ENCODE measurements at regions not wholly inside any gene's neighbourhood (a gene's known extent, or its start where the extent isn't known, plus 50 kb on each side); places are given as distances from the start of the nearest gene placed in this dataset.

DNA sequence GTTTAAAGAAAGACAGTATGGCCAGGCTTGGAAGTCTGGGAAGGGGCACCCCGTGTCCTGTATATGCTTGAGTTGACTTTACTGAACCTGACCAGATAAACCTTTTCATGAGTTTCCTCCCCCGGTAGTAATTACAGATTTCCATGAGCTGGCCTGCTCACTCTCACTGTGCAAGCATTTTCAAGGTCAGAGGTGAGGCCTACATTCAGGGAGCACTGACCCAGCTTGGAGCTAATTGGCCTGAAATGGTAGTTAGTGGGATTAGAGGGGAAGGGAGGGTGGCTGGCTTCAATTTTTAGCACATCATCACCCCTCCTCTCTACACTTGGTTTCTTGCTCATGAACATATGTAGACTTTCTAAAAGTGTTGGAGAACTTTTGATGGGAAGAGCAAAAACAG, 99.2 kb downstream of the PSAT1 start:
- Histone ChIP-seq H3K27me3 (no peaks in the 10 kb centered on the region), H3K27ac (no peak overlapping the region), H3K9me3 (no peaks in the 10 kb centered on the region), H3K36me3 (no peaks in the 10 kb centered on the region), H3K4me3 (no peak overlapping the region), H3K4me1 (no peaks in the 10 kb centered on the region)
- in situ Hi-C loops (cut with MboI; ENCODE audit: low sequenced_read_pairs in 4 of 4) (no loop called here), intact Hi-C loops (cut with DNase I; ENCODE audit: low total_unique reads) (no loop called here)
- DNase-seq (no peak), ATAC-seq (no peak)
- no peak for TF ChIP-seq POLR2A (IDR thresholded peaks at IDR 0.05)
- TF ChIP-seq, protein P1, sequence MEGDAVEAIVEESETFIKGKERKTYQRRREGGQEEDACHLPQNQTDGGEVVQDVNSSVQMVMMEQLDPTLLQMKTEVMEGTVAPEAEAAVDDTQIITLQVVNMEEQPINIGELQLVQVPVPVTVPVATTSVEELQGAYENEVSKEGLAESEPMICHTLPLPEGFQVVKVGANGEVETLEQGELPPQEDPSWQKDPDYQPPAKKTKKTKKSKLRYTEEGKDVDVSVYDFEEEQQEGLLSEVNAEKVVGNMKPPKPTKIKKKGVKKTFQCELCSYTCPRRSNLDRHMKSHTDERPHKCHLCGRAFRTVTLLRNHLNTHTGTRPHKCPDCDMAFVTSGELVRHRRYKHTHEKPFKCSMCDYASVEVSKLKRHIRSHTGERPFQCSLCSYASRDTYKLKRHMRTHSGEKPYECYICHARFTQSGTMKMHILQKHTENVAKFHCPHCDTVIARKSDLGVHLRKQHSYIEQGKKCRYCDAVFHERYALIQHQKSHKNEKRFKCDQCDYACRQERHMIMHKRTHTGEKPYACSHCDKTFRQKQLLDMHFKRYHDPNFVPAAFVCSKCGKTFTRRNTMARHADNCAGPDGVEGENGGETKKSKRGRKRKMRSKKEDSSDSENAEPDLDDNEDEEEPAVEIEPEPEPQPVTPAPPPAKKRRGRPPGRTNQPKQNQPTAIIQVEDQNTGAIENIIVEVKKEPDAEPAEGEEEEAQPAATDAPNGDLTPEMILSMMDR (IDR thresholded peaks at IDR 0.05 in 4 of 5, conservative IDR thresholded peaks at IDR 0.05 in 1 of 5): no peak

DNA sequence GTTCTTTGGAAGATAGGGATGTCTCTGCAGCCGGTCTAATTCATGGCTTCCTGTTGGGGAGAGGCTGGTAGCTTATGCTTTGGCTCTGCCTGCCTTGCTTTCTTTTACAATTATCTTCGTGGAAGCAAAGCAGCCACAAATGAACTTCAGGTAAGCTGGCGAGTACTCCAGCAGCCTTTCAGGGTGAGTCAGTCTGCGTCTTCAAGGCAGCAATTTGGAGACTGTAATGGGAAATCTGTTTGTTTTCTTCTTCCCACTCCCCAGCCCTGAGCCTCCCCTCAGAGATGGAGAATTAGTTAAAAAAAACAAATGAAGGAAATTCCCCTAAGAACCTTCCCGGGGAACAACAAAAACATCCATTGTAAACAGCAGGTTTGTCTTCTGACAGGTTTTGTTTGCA, 100.1 kb downstream of the PSAT1 start:
- ATAC-seq: no peak

DNA sequence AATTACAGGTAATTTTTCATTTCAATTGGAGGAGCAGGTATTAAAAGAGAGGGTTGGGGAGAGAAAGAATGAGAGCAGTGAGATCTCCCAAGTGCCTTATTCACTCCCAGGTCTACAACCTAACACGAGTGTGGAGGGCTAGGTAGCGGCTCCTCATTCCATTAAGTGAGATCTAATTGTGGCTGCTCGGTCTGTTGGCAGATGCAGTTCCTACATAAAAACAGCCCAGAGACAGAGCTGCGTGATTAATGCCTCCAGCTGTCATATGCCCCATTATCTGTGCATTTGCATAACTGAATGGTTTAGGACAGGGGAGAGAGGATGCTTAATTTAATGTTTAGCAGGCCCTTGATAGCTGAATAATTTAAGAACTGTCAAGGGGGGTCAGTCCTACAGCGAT, 100.5 kb downstream of the PSAT1 start:
- Histone ChIP-seq H3K36me3 (no peaks in the 10 kb centered on the region), H3K27ac (no peak overlapping the region), H3K27me3 (no peaks in the 10 kb centered on the region), H3K4me3 (no peak overlapping the region), H3K9me3 (no peaks in the 10 kb centered on the region), H3K4me1 (no peaks in the 10 kb centered on the region)
- in situ Hi-C loops (cut with MboI; ENCODE audit: low sequenced_read_pairs in 4 of 4): no loop called here
- intact Hi-C loops (cut with DNase I; ENCODE audit: low total_unique reads): no loop called here
- TF ChIP-seq, protein P1 (IDR thresholded peaks at IDR 0.05 in 4 of 5, conservative IDR thresholded peaks at IDR 0.05 in 1 of 5): no peak
- TF ChIP-seq POLR2A (IDR thresholded peaks at IDR 0.05): no peak
- ATAC-seq: no peak
- DNase-seq: no peak

More for the DNA sequence above, 100.1 kb downstream of the PSAT1 start:
- no peaks in the 10 kb centered on the region for H3K36me3 ChIP-seq
- DNase-seq: no peak
- H3K27ac ChIP-seq: no peak overlapping the region
- no peaks in the 10 kb centered on the region for H3K27me3 ChIP-seq
- H3K9me3 ChIP-seq: no peaks in the 10 kb centered on the region
- TF ChIP-seq POLR2A (IDR thresholded peaks at IDR 0.05): no peak
- TF ChIP-seq, protein P1 (IDR thresholded peaks at IDR 0.05 in 4 of 5, conservative IDR thresholded peaks at IDR 0.05 in 1 of 5): no peak
- no peak overlapping the region for H3K4me3 ChIP-seq
- in situ Hi-C loops (cut with MboI; ENCODE audit: low sequenced_read_pairs in 4 of 4) (no loop called here), intact Hi-C loops (cut with DNase I; ENCODE audit: low total_unique reads) (no loop called here)
- H3K4me1 ChIP-seq: no peaks in the 10 kb centered on the region

DNA sequence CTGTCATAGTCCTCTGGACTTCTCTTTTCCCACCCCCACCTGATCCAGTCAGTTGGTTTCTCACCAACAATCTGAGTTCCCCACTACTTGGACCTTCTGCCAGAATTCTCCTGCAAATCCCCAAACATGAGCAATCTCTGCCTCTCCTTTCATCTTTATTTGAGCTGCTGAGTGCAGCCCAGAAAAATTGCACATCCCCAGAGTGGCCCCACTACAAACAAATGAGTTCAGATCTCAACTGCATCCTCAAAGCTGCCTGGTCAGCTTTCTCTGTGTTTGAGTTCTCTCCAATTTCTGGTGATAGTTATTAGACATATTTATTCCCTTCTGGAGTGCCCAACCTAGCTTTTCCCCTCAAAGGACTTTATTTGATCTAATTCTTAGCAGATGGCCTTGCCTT, 102.2 kb downstream of the PSAT1 start:
- DNase-seq: no peak
- Histone ChIP-seq H3K9me3 (no peaks in the 10 kb centered on the region), H3K27me3 (no peaks in the 10 kb centered on the region), H3K27ac (no peak overlapping the region), H3K4me1 (no peaks in the 10 kb centered on the region), H3K36me3 (no peaks in the 10 kb centered on the region), H3K4me3 (no peak overlapping the region)
- intact Hi-C loops (cut with DNase I; ENCODE audit: low total_unique reads): no loop called here
- in situ Hi-C loops (cut with MboI; ENCODE audit: low sequenced_read_pairs in 4 of 4): no loop called here
- TF ChIP-seq POLR2A (IDR thresholded peaks at IDR 0.05): no peak
- TF ChIP-seq, protein P1 (IDR thresholded peaks at IDR 0.05 in 4 of 5, conservative IDR thresholded peaks at IDR 0.05 in 1 of 5): no peak
- ATAC-seq: no peak

DNA sequence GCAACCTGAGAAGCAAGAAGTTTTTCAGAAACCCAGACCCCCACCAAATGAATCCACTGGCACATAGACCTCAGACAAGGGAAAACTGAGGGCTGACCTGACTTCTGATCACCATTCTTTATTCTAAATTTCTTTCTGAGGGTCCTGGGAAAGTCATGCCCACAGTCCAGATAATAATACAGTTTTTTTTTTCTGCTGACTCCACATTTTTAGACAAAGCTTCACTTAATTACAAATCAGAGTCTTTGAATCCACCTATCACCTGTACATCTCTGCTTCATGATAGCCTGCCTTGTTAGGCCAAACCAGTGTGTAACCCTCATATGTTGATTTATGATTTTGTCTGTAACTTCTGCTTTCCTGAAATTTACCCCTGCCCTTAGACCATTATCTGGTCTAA, 103.6 kb downstream of the PSAT1 start:
- TF ChIP-seq, protein P1 (IDR thresholded peaks at IDR 0.05 in 4 of 5, conservative IDR thresholded peaks at IDR 0.05 in 1 of 5): no peak
- no peak for TF ChIP-seq POLR2A (IDR thresholded peaks at IDR 0.05)
- H3K36me3 ChIP-seq: no peaks in the 10 kb centered on the region
- in situ Hi-C loops (cut with MboI; ENCODE audit: low sequenced_read_pairs in 4 of 4): no loop called here
- intact Hi-C loops (cut with DNase I; ENCODE audit: low total_unique reads): no loop called here
- H3K4me1 ChIP-seq: no peaks in the 10 kb centered on the region
- H3K27me3 ChIP-seq: no peaks in the 10 kb centered on the region
- H3K27ac ChIP-seq: no peak overlapping the region
- no peak for ATAC-seq
- DNase-seq: no peak
- H3K4me3 ChIP-seq: no peak overlapping the region
- no peaks in the 10 kb centered on the region for H3K9me3 ChIP-seq

Data from gastrocnemius medialis (tissue), 4 donors.